Spinal cord (tissue), 9 donors: ENCODE measurements at regions not wholly inside any gene's neighbourhood (a gene's known extent, or its start where the extent isn't known, plus 50 kb on each side); places are given as distances from the start of the nearest gene placed in this dataset.
"Not testable (repeated sequence)": the region's sequence is repeated elsewhere in the genome, so short reads cannot be mapped to it uniquely, and the experiment has no call there.

ENCODE experiments used
- DNase-seq, 6 donors: peaks; one replicate each; pipeline versions ENCODE4 v3.0.0 to v3.0.0-alpha.2; 2013 to 2015; ENCODE audit warnings: low spot score in 6 of 6, low read depth in 4 of 6
- H3K27ac ChIP-seq: one replicate; pipeline ENCODE4 v1.5.1; 2013; ENCODE audit warnings: low read depth, low read length, control low read depth
- H3K27me3 ChIP-seq: one replicate; pipeline ENCODE4 v1.6.1; 2013; ENCODE audit warnings: low read length; ENCODE audit not compliant: control insufficient read depth, insufficient read depth
- H3K36me3 ChIP-seq: one replicate; pipeline ENCODE4 v1.6.1; 2013; ENCODE audit warnings: low read length; ENCODE audit not compliant: control insufficient read depth, insufficient read depth
- H3K4me1 ChIP-seq: one replicate; pipeline ENCODE4 v1.6.1; 2013; ENCODE audit warnings: low read length; ENCODE audit not compliant: control insufficient read depth, insufficient read depth
- H3K4me3 ChIP-seq: one replicate; pipeline ENCODE4 v1.5.1; 2013; ENCODE audit warnings: low read depth, low read length, control low read depth
- H3K9me3 ChIP-seq: one replicate; pipeline ENCODE4 v1.6.1; 2013; ENCODE audit warnings: low read length; ENCODE audit not compliant: control insufficient read depth, insufficient read depth
- WGBS: methylation state at CpG from one replicate; pipeline ENCODE4 v1.1.5; 2013; ENCODE audit warnings: missing lambda C conversion rate; ENCODE audit not compliant: insufficient coverage; 5-methylcytosine and 5-hydroxymethylcytosine counted together
- donor health status: healthy.

GRCh38 chr12:105609001-105609400 is 278.5 kb downstream of the C12orf75 start:
- not testable (repeated sequence) for H3K36me3 ChIP-seq, H3K4me3 ChIP-seq, DNase-seq, H3K27ac ChIP-seq, H3K27me3 ChIP-seq, H3K9me3 ChIP-seq, H3K4me1 ChIP-seq
- WGBS = no CpG with 5 or more reads among the region's 3 CpGs

GRCh38 chr12:105610459-105610858 is 280.0 kb downstream of the C12orf75 start:
- DNase-seq = no peak
- Histone ChIP-seq H3K4me3 (no peak overlapping the region), H3K36me3 (no peaks in the 10 kb centered on the region), H3K27me3 (no peaks in the 10 kb centered on the region), H3K27ac (no peak overlapping the region), H3K4me1 (no peaks in the 10 kb centered on the region), H3K9me3 (no peaks in the 10 kb centered on the region)
- WGBS = no CpG with 5 or more reads among the region's 5 CpGs

GRCh38 chr12:105611340-105611739 is 280.8 kb downstream of the C12orf75 start:
- Histone ChIP-seq H3K9me3 (no peaks in the 10 kb centered on the region), H3K36me3 (no peaks in the 10 kb centered on the region), H3K4me1 (no peaks in the 10 kb centered on the region), H3K27me3 (no peaks in the 10 kb centered on the region), H3K4me3 (no peak overlapping the region), H3K27ac (no peak overlapping the region)
- DNase-seq = no peak
- WGBS = no CpG with 5 or more reads among the region's 3 CpGs

DNA sequence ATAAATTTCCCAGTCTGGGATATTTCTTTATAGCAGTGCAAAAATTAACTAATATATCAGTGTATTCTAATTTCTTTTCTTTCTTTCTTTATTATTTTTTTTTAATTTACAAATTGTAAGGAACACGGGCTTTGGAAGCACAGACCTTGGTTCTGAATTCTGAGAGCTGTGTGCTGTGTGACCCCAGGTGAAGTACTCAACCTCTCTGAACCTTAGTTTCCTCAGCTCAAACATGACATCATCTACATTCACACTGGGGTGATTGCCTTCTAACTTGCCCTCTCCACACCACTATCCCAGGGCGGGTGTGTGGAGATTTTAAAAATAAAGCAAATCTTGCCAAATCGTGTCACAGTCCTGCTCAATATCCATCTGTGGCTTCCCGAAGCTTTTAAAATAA is 282.8 kb downstream of the C12orf75 start:
- H3K27ac ChIP-seq = no peak overlapping the region
- no peaks in the 10 kb centered on the region for H3K36me3 ChIP-seq
- H3K9me3 ChIP-seq = no peaks in the 10 kb centered on the region
- no peak for DNase-seq
- WGBS = 91% methylated on average over 4 of the region's 4 CpGs
- H3K27me3 ChIP-seq = no peaks in the 10 kb centered on the region
- H3K4me3 ChIP-seq = no peak overlapping the region
- no peaks in the 10 kb centered on the region for H3K4me1 ChIP-seq

DNA sequence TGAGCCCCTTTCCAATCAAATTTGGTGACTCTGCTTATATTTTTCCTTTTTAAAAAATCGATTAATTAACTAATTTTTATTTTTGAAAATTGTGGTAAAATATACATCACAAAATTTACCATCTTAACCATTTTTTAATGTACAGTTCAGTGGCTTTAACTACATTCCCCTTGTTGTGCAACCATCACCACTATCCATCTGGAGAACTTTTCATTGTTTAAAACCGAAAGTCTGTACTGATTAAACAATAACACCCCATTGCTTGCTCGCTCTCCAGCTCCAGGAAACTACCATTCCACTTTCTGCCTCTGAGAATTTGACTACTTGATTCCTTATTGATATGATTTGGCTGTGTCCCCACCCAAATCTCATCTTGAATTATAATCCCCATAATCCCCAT is 283.4 kb downstream of the C12orf75 start:
- Histone ChIP-seq H3K27me3 (no peaks in the 10 kb centered on the region), H3K36me3 (no peaks in the 10 kb centered on the region), H3K4me1 (no peaks in the 10 kb centered on the region), H3K9me3 (no peaks in the 10 kb centered on the region), H3K27ac (no peak overlapping the region), H3K4me3 (no peak overlapping the region)
- 90% methylated on average over 2 of the region's 3 CpGs for WGBS
- DNase-seq = no peak

GRCh38 chr12:105616971-105617540 is 286.6 kb downstream of the C12orf75 start:
- Histone ChIP-seq H3K4me1 (no peaks in the 10 kb centered on the region), H3K4me3 (no peak overlapping the region), H3K9me3 (no peaks in the 10 kb centered on the region), H3K36me3 (no peaks in the 10 kb centered on the region), H3K27me3 (no peaks in the 10 kb centered on the region), H3K27ac (no peak overlapping the region)
- 53% methylated on average over 6 of the region's 7 CpGs for WGBS
- DNase-seq = peak in 1 of 6 donors; percentile 51

- H3K27me3 ChIP-seq = no peaks in the 10 kb centered on the region
- no peaks in the 10 kb centered on the region for H3K36me3 ChIP-seq
- H3K9me3 ChIP-seq = no peaks in the 10 kb centered on the region
- no peak overlapping the region for H3K4me3 ChIP-seq
- WGBS = no CpG with 5 or more reads among the region's 2 CpGs
- H3K4me1 ChIP-seq = no peaks in the 10 kb centered on the region
- H3K27ac ChIP-seq = no peak overlapping the region
- peak in 1 of 6 donors; percentile 39 for DNase-seq
Observed at GRCh38 chr12:105622220-105622619, 291.7 kb downstream of the C12orf75 start.

DNA sequence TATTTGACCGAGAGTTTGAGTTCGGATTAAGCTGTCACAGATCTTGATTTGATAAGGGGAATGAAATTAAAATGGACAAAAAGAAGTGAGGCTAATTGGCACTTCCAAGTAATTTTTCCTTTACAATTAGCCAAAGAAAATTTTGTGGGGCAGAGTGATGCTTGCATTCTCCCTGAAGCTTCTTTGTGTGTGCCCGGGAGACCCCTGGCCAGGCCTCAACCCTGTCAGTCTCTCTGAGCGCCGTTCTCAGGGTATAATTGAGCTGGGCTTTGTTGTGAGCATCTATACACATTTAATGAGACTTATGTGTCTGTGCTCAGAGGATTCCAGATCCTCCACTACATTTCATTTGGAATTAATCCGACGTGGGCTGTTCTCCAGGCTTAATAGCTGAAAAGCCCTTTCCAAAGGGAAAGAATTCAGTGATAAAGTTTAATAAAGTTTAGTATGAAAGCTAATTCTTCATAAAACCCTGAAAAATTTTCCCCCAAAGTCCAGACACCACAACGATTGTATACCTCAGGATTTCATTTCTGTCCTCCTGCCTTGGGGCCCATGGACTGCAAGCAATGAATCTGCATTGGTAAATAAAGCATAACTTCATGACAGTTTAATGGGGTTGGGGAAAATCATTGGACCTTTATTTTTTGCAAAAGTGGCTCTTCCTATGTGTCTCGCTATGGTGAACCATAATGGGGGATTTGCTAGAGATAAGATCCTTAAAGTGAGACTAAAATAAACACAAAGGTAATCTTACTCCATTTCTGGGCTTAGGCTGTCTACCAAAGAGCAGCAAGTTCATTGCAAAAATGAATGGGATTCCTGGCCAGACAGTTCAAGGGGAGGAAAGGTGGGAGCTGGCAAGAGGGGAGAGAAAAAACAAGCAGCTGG is 292.6 kb downstream of the C12orf75 start:
- no peak overlapping the region for H3K27ac ChIP-seq
- no peak overlapping the region for H3K4me3 ChIP-seq
- H3K9me3 ChIP-seq = no peaks in the 10 kb centered on the region
- peak in 2 of 6 donors; percentile 56 to 69 for DNase-seq
- H3K4me1 ChIP-seq = no peaks in the 10 kb centered on the region
- WGBS = no CpG with 5 or more reads among the region's 9 CpGs
- H3K36me3 ChIP-seq = no peaks in the 10 kb centered on the region
- no peaks in the 10 kb centered on the region for H3K27me3 ChIP-seq

DNA sequence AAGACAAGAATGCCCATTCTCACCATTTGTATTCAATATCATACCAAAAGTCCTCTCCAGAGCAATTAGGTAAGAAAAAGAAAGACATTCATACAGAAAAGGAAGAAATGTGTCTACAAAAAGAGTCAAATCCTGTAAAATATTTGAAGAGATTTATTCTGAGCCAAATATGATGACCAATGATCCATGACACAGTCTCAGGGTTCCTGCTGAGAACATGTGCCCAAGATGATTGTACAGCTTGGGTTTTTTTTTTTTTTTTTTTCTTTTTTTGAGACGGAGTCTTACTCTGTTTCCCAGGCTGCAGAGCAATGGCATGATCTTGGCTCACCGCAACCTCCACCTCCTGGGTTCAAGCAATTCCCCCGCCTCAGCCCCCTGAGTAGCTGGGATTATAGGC is 296.2 kb downstream of the C12orf75 start:
- no peak overlapping the region for H3K4me3 ChIP-seq
- no peak overlapping the region for H3K27ac ChIP-seq
- no peaks in the 10 kb centered on the region for H3K36me3 ChIP-seq
- H3K27me3 ChIP-seq = no peaks in the 10 kb centered on the region
- no peaks in the 10 kb centered on the region for H3K9me3 ChIP-seq
- no peak for DNase-seq
- WGBS = no CpG with 5 or more reads among the region's 3 CpGs
- H3K4me1 ChIP-seq = no peaks in the 10 kb centered on the region

DNA sequence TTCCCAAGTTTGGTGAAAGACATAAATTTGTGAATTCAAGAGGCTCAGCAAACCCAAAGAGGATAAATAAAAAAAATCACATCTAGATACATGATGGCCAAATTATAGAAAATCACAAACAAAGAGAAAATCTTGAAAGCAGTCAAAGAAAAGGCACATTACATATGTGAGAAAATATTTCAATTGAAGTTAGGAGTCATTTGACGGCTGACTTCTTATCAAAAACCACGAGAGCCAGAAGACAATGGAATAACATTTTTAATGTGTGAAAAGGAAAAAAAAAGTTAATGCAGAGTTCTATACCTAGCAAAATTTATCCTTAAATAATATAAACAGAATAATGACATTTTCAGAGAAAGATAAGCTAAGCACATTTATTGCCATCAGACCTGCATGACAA is 307.0 kb downstream of the C12orf75 start:
- no peak overlapping the region for H3K27ac ChIP-seq
- peaks cover 4% of the 10 kb centered on the region for H3K9me3 ChIP-seq
- H3K27me3 ChIP-seq = no peaks in the 10 kb centered on the region
- no CpG with 5 or more reads among the region's 2 CpGs for WGBS
- no peak for DNase-seq
- H3K4me3 ChIP-seq = no peak overlapping the region
- no peaks in the 10 kb centered on the region for H3K4me1 ChIP-seq
- H3K36me3 ChIP-seq = no peaks in the 10 kb centered on the region
